Adrenal gland (tissue), 5 donors: ENCODE measurements at regions not wholly inside any gene's neighbourhood (a gene's known extent, or its start where the extent isn't known, plus 50 kb on each side); places are given as distances from the start of the nearest gene placed in this dataset.

Experiments used
- POLR2A ChIP-seq, 2 donors: fragments of 450-650 bp; IDR thresholded peaks; one replicate each; pipeline ENCODE4 v1.6.1; 2017; ENCODE audit warnings: antibody characterized with exemption in 2 of 2, mild to moderate bottlenecking in 2 of 2, moderate library complexity in 1 of 2
- TF ChIP-seq, protein P1 (sequence below), 6 experiments: fragments of 450-650 bp in 4 of 6; fragments of 200-600 bp in 2 of 6; sonication (generic) in 1 of 6; IDR thresholded peaks; 1 replicate in 5 of 6; 2 replicates in 1 of 6; pipeline versions ENCODE4 v1.5.1 to v1.8.0; 2016 to 2021; ENCODE audit warnings: antibody characterized with exemption in 6 of 6, mild to moderate bottlenecking in 2 of 6, moderate library complexity in 1 of 6
- donor health status: DM: no; HTN: no; CAD: no.

DNA sequence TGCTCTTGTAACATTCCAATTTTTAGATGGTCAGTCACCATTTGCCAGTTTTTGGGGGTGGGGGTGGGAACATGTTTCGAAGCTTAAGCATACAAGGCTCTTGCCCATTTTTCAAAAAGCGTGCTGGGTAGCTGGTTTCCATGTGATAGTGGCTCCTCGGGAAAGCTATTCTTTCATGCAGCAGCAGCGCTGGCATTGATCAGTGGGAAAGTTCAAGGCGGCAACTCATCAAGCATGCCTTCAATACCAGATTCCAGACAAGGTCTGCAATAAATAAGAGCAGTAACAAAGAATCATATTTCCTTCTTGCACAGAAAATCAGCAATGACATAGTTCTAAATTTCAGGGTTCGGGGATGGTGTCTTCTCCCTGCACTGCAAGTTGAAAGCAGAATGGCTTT, 133.5 kb upstream of the ONECUT1 start:
- TF ChIP-seq, protein P1, sequence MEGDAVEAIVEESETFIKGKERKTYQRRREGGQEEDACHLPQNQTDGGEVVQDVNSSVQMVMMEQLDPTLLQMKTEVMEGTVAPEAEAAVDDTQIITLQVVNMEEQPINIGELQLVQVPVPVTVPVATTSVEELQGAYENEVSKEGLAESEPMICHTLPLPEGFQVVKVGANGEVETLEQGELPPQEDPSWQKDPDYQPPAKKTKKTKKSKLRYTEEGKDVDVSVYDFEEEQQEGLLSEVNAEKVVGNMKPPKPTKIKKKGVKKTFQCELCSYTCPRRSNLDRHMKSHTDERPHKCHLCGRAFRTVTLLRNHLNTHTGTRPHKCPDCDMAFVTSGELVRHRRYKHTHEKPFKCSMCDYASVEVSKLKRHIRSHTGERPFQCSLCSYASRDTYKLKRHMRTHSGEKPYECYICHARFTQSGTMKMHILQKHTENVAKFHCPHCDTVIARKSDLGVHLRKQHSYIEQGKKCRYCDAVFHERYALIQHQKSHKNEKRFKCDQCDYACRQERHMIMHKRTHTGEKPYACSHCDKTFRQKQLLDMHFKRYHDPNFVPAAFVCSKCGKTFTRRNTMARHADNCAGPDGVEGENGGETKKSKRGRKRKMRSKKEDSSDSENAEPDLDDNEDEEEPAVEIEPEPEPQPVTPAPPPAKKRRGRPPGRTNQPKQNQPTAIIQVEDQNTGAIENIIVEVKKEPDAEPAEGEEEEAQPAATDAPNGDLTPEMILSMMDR (IDR thresholded peaks at IDR 0.05) = no peak
- TF ChIP-seq POLR2A (IDR thresholded peaks at IDR 0.05) = no peak
